ENCODE measurements at regions not wholly inside any gene's neighbourhood (a gene's known extent, or its start where the extent isn't known, plus 50 kb on each side); places are given as distances from the start of the nearest gene placed in this dataset.
"Not testable (repeated sequence)": the region's sequence is repeated elsewhere in the genome, so short reads cannot be mapped to it uniquely, and the experiment has no call there.

- no peak overlapping the region for H3K4me3 ChIP-seq (ENCODE audit: low read length)
- no CpG with 5 or more reads among the region's 1 CpG for WGBS (ENCODE audit: insufficient coverage, low lambda C conversion rate)
These were observed 325.9 kb upstream of the ESRRG start for GRCh38 chr1:217049081-217049480.

GRCh38 chr1:217048104-217048707 lies 325.0 kb upstream of the ESRRG start:
- Histone ChIP-seq H3K4me1 (ENCODE audit: control insufficient read depth, insufficient read depth, low read length) (peaks cover 4% of the 10 kb centered on the region), H3K36me3 (ENCODE audit: control insufficient read depth, insufficient read depth, low read length) (peaks cover 2% of the 10 kb centered on the region), H3K27ac (ENCODE audit: low read length) (no peak overlapping the region), H3K27me3 (ENCODE audit: control insufficient read depth, insufficient read depth, low read length) (no peaks in the 10 kb centered on the region), H3K9me3 (ENCODE audit: control insufficient read depth, low read depth, low read length) (no peaks in the 10 kb centered on the region), H3K4me3 (ENCODE audit: low read length) (no peak overlapping the region)
- no peak for DNase-seq
- WGBS (ENCODE audit: insufficient coverage, low lambda C conversion rate) = no CpG with 5 or more reads among the region's 5 CpGs

More at GRCh38 chr1:217049081-217049480, 325.9 kb upstream of the ESRRG start:
- DNase-seq = no peak
- Histone ChIP-seq H3K36me3 (ENCODE audit: control insufficient read depth, insufficient read depth, low read length) (peaks cover 2% of the 10 kb centered on the region), H3K4me1 (ENCODE audit: control insufficient read depth, insufficient read depth, low read length) (peaks cover 5% of the 10 kb centered on the region), H3K27ac (ENCODE audit: low read length) (no peak overlapping the region), H3K27me3 (ENCODE audit: control insufficient read depth, insufficient read depth, low read length) (no peaks in the 10 kb centered on the region), H3K9me3 (ENCODE audit: control insufficient read depth, low read depth, low read length) (no peaks in the 10 kb centered on the region)

DNA sequence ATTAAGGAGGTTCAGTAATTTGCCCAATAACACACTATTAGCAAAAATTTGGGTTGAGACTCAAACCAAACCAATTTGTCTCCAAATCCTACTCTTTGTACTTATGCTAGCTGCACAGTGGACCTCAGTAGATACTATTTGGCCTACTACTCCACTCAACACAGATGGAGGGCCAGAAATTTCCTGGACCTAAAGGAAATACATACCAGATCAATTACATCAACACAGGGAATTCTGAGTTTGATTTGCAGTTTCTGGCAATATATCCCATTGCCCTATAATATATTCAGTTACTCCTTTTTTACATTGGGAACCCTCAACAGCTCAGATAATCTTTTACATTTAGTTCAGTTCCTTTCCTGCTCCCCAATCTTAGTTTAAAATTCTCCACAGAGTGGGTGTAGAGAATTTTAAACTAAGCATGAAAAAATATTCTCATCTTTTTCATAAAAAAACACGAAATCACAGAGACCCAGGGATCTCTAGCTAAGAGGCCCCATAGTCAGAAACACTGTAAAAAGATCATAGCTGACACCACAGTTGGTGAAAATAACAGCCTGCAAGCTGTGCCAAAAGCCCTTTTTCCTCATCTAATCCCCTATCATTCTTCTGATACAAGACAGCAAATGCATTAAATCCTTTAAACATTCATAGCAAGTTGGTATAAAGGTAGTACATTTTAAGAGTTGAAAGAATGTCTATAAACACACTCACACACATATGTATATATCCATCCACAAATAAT lies 317.7 kb upstream of the ESRRG start:
- DNase-seq = no peak
- Histone ChIP-seq H3K4me1 (ENCODE audit: control insufficient read depth, insufficient read depth, low read length) (no peaks in the 10 kb centered on the region), H3K27me3 (ENCODE audit: control insufficient read depth, insufficient read depth, low read length) (no peaks in the 10 kb centered on the region), H3K27ac (ENCODE audit: low read length) (no peak overlapping the region), H3K36me3 (ENCODE audit: control insufficient read depth, insufficient read depth, low read length) (no peaks in the 10 kb centered on the region), H3K4me3 (ENCODE audit: low read length) (no peak overlapping the region), H3K9me3 (ENCODE audit: control insufficient read depth, low read depth, low read length) (no peaks in the 10 kb centered on the region)
- no CpG with 5 or more reads among the region's 1 CpG for WGBS (ENCODE audit: insufficient coverage, low lambda C conversion rate)

DNA sequence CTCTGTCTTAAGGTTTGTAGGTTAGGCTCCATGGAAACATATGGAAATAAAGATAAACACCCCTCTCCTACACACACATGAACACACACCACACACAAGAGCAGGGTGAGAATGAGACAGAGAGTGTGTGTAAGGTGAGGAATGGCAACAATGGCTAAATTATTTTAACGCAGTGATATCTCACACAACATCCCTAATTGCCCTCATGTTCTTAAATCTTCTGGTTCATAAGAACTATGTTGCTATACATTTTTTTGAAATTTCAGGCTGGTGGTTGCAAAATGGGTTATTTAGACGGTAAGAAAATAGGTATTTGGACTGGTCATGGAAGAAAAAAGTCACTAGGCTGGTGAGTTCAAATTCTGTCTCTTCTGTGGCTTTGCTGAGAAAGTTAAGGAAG lies 316.7 kb upstream of the ESRRG start:
- Histone ChIP-seq H3K4me1 (ENCODE audit: control insufficient read depth, insufficient read depth, low read length) (no peaks in the 10 kb centered on the region), H3K27me3 (ENCODE audit: control insufficient read depth, insufficient read depth, low read length) (no peaks in the 10 kb centered on the region), H3K27ac (ENCODE audit: low read length) (no peak overlapping the region), H3K4me3 (ENCODE audit: low read length) (no peak overlapping the region), H3K36me3 (ENCODE audit: control insufficient read depth, insufficient read depth, low read length) (no peaks in the 10 kb centered on the region), H3K9me3 (ENCODE audit: control insufficient read depth, low read depth, low read length) (no peaks in the 10 kb centered on the region)
- no peak for DNase-seq
- 100% methylated on average over 2 of the region's 2 CpGs for WGBS (ENCODE audit: insufficient coverage, low lambda C conversion rate)

DNA sequence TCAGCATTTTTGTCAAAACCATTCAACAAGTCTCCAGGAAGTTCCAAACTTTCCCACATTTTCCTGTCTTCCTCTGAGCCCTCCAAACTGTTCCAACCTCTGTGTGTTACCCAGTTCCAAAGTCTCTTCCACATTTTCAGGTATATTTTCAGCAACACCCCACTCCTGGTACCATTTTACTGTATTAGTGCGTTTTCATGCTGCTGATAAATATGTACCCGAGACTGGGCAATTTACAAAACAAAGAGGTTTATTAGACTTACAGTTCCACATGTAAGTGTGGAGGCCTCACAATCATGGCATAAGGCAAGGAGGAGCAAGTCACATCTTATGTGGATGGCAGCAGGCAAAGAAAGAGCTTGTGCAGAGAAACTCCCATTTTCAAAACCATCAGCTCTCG lies 315.9 kb upstream of the ESRRG start:
- not testable (repeated sequence) for H3K36me3 ChIP-seq (ENCODE audit: control insufficient read depth, insufficient read depth, low read length); H3K4me1 ChIP-seq (ENCODE audit: control insufficient read depth, insufficient read depth, low read length); H3K27ac ChIP-seq (ENCODE audit: low read length); H3K4me3 ChIP-seq (ENCODE audit: low read length); DNase-seq; H3K27me3 ChIP-seq (ENCODE audit: control insufficient read depth, insufficient read depth, low read length); H3K9me3 ChIP-seq (ENCODE audit: control insufficient read depth, low read depth, low read length)
- 80% methylated on average over 1 of the region's 3 CpGs for WGBS (ENCODE audit: insufficient coverage, low lambda C conversion rate)

DNA sequence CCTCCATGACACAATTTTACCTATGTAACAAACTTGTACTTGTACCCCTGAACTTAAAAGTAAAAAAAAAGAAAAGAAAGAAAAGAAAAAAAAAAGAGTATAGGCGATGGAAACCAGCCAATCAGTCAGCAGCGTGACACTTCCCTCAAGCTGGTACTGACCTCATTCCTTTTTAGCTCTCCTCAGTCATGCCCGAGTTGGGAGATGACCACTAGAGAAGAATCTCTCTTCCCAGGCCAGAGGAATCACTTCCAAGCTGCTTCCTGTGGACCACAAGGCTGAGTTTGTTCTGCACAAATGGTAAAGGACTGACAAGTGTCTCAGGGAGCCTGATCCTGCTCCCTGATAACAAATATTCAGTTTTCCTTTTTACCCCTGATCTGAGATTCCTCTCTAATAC lies 313.5 kb upstream of the ESRRG start:
- Histone ChIP-seq H3K4me1 (ENCODE audit: control insufficient read depth, insufficient read depth, low read length) (no peaks in the 10 kb centered on the region), H3K27me3 (ENCODE audit: control insufficient read depth, insufficient read depth, low read length) (no peaks in the 10 kb centered on the region), H3K9me3 (ENCODE audit: control insufficient read depth, low read depth, low read length) (no peaks in the 10 kb centered on the region), H3K36me3 (ENCODE audit: control insufficient read depth, insufficient read depth, low read length) (no peaks in the 10 kb centered on the region), H3K4me3 (ENCODE audit: low read length) (no peak overlapping the region), H3K27ac (ENCODE audit: low read length) (no peak overlapping the region)
- no CpG with 5 or more reads among the region's 3 CpGs for WGBS (ENCODE audit: insufficient coverage, low lambda C conversion rate)
- DNase-seq = no peak

GRCh38 chr1:217032715-217033367 lies 309.6 kb upstream of the ESRRG start:
- WGBS (ENCODE audit: insufficient coverage, low lambda C conversion rate) = no CpG with 5 or more reads among the region's 4 CpGs
- Histone ChIP-seq H3K4me3 (ENCODE audit: low read length) (no peak overlapping the region), H3K4me1 (ENCODE audit: control insufficient read depth, insufficient read depth, low read length) (peaks cover 12% of the 10 kb centered on the region), H3K27ac (ENCODE audit: low read length) (no peak overlapping the region), H3K27me3 (ENCODE audit: control insufficient read depth, insufficient read depth, low read length) (no peaks in the 10 kb centered on the region), H3K36me3 (ENCODE audit: control insufficient read depth, insufficient read depth, low read length) (no peaks in the 10 kb centered on the region), H3K9me3 (ENCODE audit: control insufficient read depth, low read depth, low read length) (no peaks in the 10 kb centered on the region)
- DNase-seq = no peak

DNA sequence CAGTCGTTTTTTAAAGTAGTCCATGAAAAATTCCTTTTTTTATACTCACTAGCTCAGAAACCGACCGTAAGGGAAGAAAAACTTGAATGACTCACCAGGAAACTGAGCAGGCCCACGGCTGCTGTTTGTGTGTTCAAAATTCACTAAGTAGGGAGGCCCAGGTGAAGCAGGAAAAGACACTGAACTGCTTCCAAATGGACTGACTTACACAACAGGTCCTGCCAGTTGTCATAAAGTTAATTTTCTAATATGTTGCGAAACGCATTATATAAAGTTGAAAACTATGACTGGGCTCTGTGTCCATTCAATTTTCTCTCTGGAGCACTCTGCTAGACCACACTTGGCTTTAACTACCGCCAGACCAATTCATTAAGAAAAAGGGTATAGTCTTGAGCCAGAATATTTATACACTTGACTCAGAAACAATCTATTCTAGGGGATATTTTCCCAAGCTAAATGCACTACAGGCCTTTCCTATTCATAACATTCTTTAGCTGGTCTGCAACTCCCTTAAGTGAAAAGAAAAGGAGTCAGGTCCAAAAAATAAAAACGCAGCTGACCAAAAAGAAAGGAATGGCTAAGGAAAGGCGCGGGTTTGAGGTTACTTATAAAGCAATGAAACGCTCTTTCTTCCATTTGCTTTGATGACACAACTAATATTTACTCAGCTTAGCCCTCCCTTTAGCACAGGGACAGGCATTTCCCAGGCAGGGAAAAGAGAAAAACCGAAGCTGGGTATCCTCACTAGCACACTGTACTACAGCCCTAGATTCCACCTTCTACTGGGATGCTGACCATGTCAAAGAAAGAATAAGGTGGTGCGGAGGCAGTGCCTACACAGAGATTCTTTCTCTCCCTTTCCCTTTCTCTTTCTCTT lies 306.3 kb upstream of the ESRRG start:
- no peaks in the 10 kb centered on the region for H3K36me3 ChIP-seq (ENCODE audit: control insufficient read depth, insufficient read depth, low read length)
- peak overlapping the region; percentile 66 for H3K27ac ChIP-seq (ENCODE audit: low read length)

GRCh38 chr1:217027403-217028080 lies 304.3 kb upstream of the ESRRG start:
- no peaks in the 10 kb centered on the region for H3K27me3 ChIP-seq (ENCODE audit: control insufficient read depth, insufficient read depth, low read length)
- WGBS (ENCODE audit: insufficient coverage, low lambda C conversion rate) = 57% methylated on average over 1 of the region's 4 CpGs
- DNase-seq = no peak
- no peaks in the 10 kb centered on the region for H3K36me3 ChIP-seq (ENCODE audit: control insufficient read depth, insufficient read depth, low read length)
- H3K4me3 ChIP-seq (ENCODE audit: low read length) = no peak overlapping the region
- H3K27ac ChIP-seq (ENCODE audit: low read length) = no peak overlapping the region
- peaks cover 15% of the 10 kb centered on the region for H3K4me1 ChIP-seq (ENCODE audit: control insufficient read depth, insufficient read depth, low read length)
- no peaks in the 10 kb centered on the region for H3K9me3 ChIP-seq (ENCODE audit: control insufficient read depth, low read depth, low read length)

More for the DNA sequence above, 306.3 kb upstream of the ESRRG start:
- H3K4me1 ChIP-seq (ENCODE audit: control insufficient read depth, insufficient read depth, low read length) = peaks cover 15% of the 10 kb centered on the region
- no peak overlapping the region for H3K4me3 ChIP-seq (ENCODE audit: low read length)
- H3K27me3 ChIP-seq (ENCODE audit: control insufficient read depth, insufficient read depth, low read length) = no peaks in the 10 kb centered on the region
- peak; percentile 67 to 87 for DNase-seq
- H3K9me3 ChIP-seq (ENCODE audit: control insufficient read depth, low read depth, low read length) = no peaks in the 10 kb centered on the region
- 54% methylated on average over 10 of the region's 13 CpGs for WGBS (ENCODE audit: insufficient coverage, low lambda C conversion rate)
